Large intestine (tissue), 3 donors: ENCODE measurements at regions not wholly inside any gene's neighbourhood (a gene's known extent, or its start where the extent isn't known, plus 50 kb on each side); places are given as distances from the start of the nearest gene placed in this dataset.

Experiments used
- DNase-seq, 2 donors: peaks; one replicate each; pipeline versions ENCODE4 v3.0.0 to v3.0.0-alpha.2; 2013
- H3K27ac ChIP-seq: one replicate; pipeline ENCODE4 v1.5.1; 2013; ENCODE audit warnings: low read length
- H3K27me3 ChIP-seq: 2 replicates; pipeline ENCODE4 v1.6.1; 2013; ENCODE audit warnings: low read length; ENCODE audit not compliant: control insufficient read depth, insufficient read depth
- H3K36me3 ChIP-seq: 2 replicates; pipeline ENCODE4 v1.6.1; 2013; ENCODE audit warnings: low read length; ENCODE audit not compliant: control insufficient read depth, insufficient read depth
- H3K4me1 ChIP-seq: one replicate; pipeline ENCODE4 v1.6.1; 2013; ENCODE audit warnings: low read length; ENCODE audit not compliant: control insufficient read depth, insufficient read depth
- H3K4me3 ChIP-seq: one replicate; pipeline ENCODE4 v1.5.1; 2013; ENCODE audit warnings: low read length
- H3K9me3 ChIP-seq: one replicate; pipeline ENCODE4 v1.6.1; 2013; ENCODE audit warnings: mild to moderate bottlenecking, low read depth, low read length, moderate library complexity; ENCODE audit not compliant: control insufficient read depth
- WGBS: methylation state at CpG from one replicate; pipeline ENCODE4 v1.1.5; 2013; ENCODE audit warnings: low lambda C conversion rate; ENCODE audit not compliant: insufficient coverage; 5-methylcytosine and 5-hydroxymethylcytosine counted together

- Histone ChIP-seq H3K4me1 (no peaks in the 10 kb centered on the region), H3K27me3 (peaks cover 5% of the 10 kb centered on the region), H3K27ac (no peak overlapping the region), H3K4me3 (no peak overlapping the region), H3K36me3 (no peaks in the 10 kb centered on the region), H3K9me3 (no peaks in the 10 kb centered on the region)
- DNase-seq = no peak
- WGBS = no CpG with 5 or more reads among the region's 2 CpGs
These were observed 343.0 kb downstream of the RRAGC start for GRCh38 chr1:38516560-38516959.

- Histone ChIP-seq H3K4me1 (no peaks in the 10 kb centered on the region), H3K4me3 (no peak overlapping the region), H3K9me3 (no peaks in the 10 kb centered on the region), H3K27ac (no peak overlapping the region), H3K27me3 (peaks cover 20% of the 10 kb centered on the region), H3K36me3 (no peaks in the 10 kb centered on the region)
- WGBS = no CpG with 5 or more reads among the region's 7 CpGs
- DNase-seq = no peak
These were observed 346.8 kb downstream of the RRAGC start for GRCh38 chr1:38512789-38513188.

- Histone ChIP-seq H3K27ac (no peak overlapping the region), H3K9me3 (no peaks in the 10 kb centered on the region), H3K36me3 (no peaks in the 10 kb centered on the region), H3K27me3 (peaks cover 17% of the 10 kb centered on the region), H3K4me1 (no peaks in the 10 kb centered on the region), H3K4me3 (no peak overlapping the region)
- no CpG with 5 or more reads among the region's 5 CpGs for WGBS
- no peak for DNase-seq
These were observed 347.4 kb downstream of the RRAGC start for GRCh38 chr1:38512024-38512767.

GRCh38 chr1:38508232-38508631, 351.3 kb downstream of the RRAGC start:
- Histone ChIP-seq H3K9me3 (no peaks in the 10 kb centered on the region), H3K4me1 (no peaks in the 10 kb centered on the region), H3K4me3 (no peak overlapping the region), H3K36me3 (no peaks in the 10 kb centered on the region), H3K27ac (no peak overlapping the region), H3K27me3 (peaks cover 24% of the 10 kb centered on the region)
- WGBS = 71% methylated on average over 1 of the region's 6 CpGs
- no peak for DNase-seq

- no peaks in the 10 kb centered on the region for H3K36me3 ChIP-seq
- no peak for DNase-seq
- WGBS = no CpG with 5 or more reads among the region's 6 CpGs
- no peak overlapping the region for H3K4me3 ChIP-seq
- no peaks in the 10 kb centered on the region for H3K9me3 ChIP-seq
- no peaks in the 10 kb centered on the region for H3K4me1 ChIP-seq
- no peak overlapping the region for H3K27ac ChIP-seq
- H3K27me3 ChIP-seq = peaks cover 28% of the 10 kb centered on the region
These were observed 352.0 kb downstream of the RRAGC start for GRCh38 chr1:38507563-38507962.

GRCh38 chr1:38505944-38506343, 353.6 kb downstream of the RRAGC start:
- Histone ChIP-seq H3K9me3 (no peaks in the 10 kb centered on the region), H3K27me3 (peaks cover 24% of the 10 kb centered on the region), H3K4me1 (no peaks in the 10 kb centered on the region)

GRCh38 chr1:38502758-38503157, 356.8 kb downstream of the RRAGC start:
- no peak overlapping the region for H3K4me3 ChIP-seq
- no peak for DNase-seq
- H3K9me3 ChIP-seq = no peaks in the 10 kb centered on the region
- no peaks in the 10 kb centered on the region for H3K4me1 ChIP-seq
- no peaks in the 10 kb centered on the region for H3K36me3 ChIP-seq
- H3K27ac ChIP-seq = no peak overlapping the region
- peaks cover 18% of the 10 kb centered on the region for H3K27me3 ChIP-seq
- no CpG with 5 or more reads among the region's 4 CpGs for WGBS

More at GRCh38 chr1:38505944-38506343, 353.6 kb downstream of the RRAGC start:
- Histone ChIP-seq H3K4me3 (no peak overlapping the region), H3K36me3 (no peaks in the 10 kb centered on the region), H3K27ac (no peak overlapping the region)
- WGBS = no CpG with 5 or more reads among the region's 8 CpGs
- no peak for DNase-seq

GRCh38 chr1:38500891-38501290, 358.7 kb downstream of the RRAGC start:
- WGBS = no CpG with 5 or more reads among the region's 2 CpGs
- no peak overlapping the region for H3K4me3 ChIP-seq
- no peaks in the 10 kb centered on the region for H3K9me3 ChIP-seq
- H3K4me1 ChIP-seq = no peaks in the 10 kb centered on the region
- H3K27me3 ChIP-seq = peaks cover 19% of the 10 kb centered on the region
- H3K36me3 ChIP-seq = no peaks in the 10 kb centered on the region
- DNase-seq = no peak
- H3K27ac ChIP-seq = no peak overlapping the region

GRCh38 chr1:38500352-38500751, 359.2 kb downstream of the RRAGC start:
- 80% methylated on average over 1 of the region's 2 CpGs for WGBS
- Histone ChIP-seq H3K9me3 (no peaks in the 10 kb centered on the region), H3K4me1 (no peaks in the 10 kb centered on the region), H3K4me3 (no peak overlapping the region), H3K36me3 (no peaks in the 10 kb centered on the region), H3K27ac (no peak overlapping the region), H3K27me3 (peaks cover 19% of the 10 kb centered on the region)
- DNase-seq = no peak

GRCh38 chr1:38498686-38499085, 360.9 kb downstream of the RRAGC start:
- no peaks in the 10 kb centered on the region for H3K36me3 ChIP-seq
- no peaks in the 10 kb centered on the region for H3K4me1 ChIP-seq
- H3K27me3 ChIP-seq = peaks cover 14% of the 10 kb centered on the region
- DNase-seq = no peak
- H3K9me3 ChIP-seq = no peaks in the 10 kb centered on the region
- H3K4me3 ChIP-seq = no peak overlapping the region
- no CpG with 5 or more reads among the region's 7 CpGs for WGBS
- no peak overlapping the region for H3K27ac ChIP-seq
